A549 (cell line): ENCODE measurements at regions not wholly inside any gene's neighbourhood (a gene's known extent, or its start where the extent isn't known, plus 50 kb on each side); places are given as distances from the start of the nearest gene placed in this dataset.

ENCODE experiments used
- ATAC-seq, 2 experiments: fragments of 200-7000 bp in 1 of 2; fragments of >200 bp in 1 of 2; cut with Nextera tagmentation in 1 of 2; cut with Tn5 transposase in 1 of 2; 3 replicates each; pipeline versions ENCODE4 v1.8.0 to v1.9.1; 2018 to 2020; ENCODE audit warnings: mild to moderate bottlenecking in 1 of 2, moderate library complexity in 1 of 2
- CTCF ChIA-PET: fragments of 300-600 bp; sonication (Branson Sonifier 250); formaldehyde crosslinking; extraction: SDS; loops from one replicate; lab custom pipeline; 2021; ENCODE audit warnings: antibody characterized with exemption, inconsistent platforms; lab: Yijun Ruan, JAX
- POLR2A ChIA-PET: fragments of 350-600 bp; formaldehyde crosslinking; extraction: SDS; loops from one replicate; lab custom pipeline; 2021; ENCODE audit warnings: antibody characterized with exemption, inconsistent platforms; lab: Yijun Ruan, JAX
- DNase-seq, 2 experiments: peaks; one replicate each; pipeline versions ENCODE4 v3.0.0 to v3.0.0-alpha.2; 2011 to 2016; ENCODE audit warnings: low read depth in 1 of 2, low spot score in 1 of 2
- FAIRE-seq: peaks from 2 replicates; lab custom pipeline; 2011; peaks lifted over from hg19 to GRCh38; lab: Jason Lieb, UNC
- H3K27ac ChIP-seq, 2 experiments: fragments of >200 bp; sonication (Bioruptor Twin); formaldehyde crosslinking; 3 replicates each; pipeline ENCODE4 v1.5.1; 2016 to 2017
- H3K4me1 ChIP-seq: fragments of >200 bp; sonication (Bioruptor Twin); formaldehyde crosslinking; 3 replicates; pipeline ENCODE4 v1.6.1; 2016
- H3K4me2 ChIP-seq: fragments of >200 bp; sonication (Bioruptor Twin); formaldehyde crosslinking; 3 replicates; pipeline ENCODE4 v1.6.1; 2016
- H3K4me3 ChIP-seq: fragments of >200 bp; sonication (Bioruptor Twin); formaldehyde crosslinking; 3 replicates; pipeline ENCODE4 v1.5.1; 2016
- H3K9me3 ChIP-seq: fragments of >200 bp; sonication (Bioruptor Twin); formaldehyde crosslinking; 3 replicates; pipeline ENCODE4 v1.6.1; 2016
- BCL3 ChIP-seq: fragments of >200 bp; sonication (Bioruptor Twin); formaldehyde crosslinking; IDR thresholded peaks from 3 replicates; pipeline ENCODE4 v1.6.1; 2016
- CBX8 ChIP-seq: fragments of 200-600 bp; sonication (generic); IDR thresholded peaks from 2 replicates; pipeline ENCODE4 v1.6.1; 2016
- CTCF ChIP-seq: fragments of >200 bp; sonication (Bioruptor Twin); formaldehyde crosslinking; IDR thresholded peaks from 3 replicates; pipeline ENCODE4 v1.5.1; 2016
- FOSB ChIP-seq: fragments of 250-450 bp; sonication (Bioruptor Pico); IDR thresholded peaks from 2 replicates; pipeline ENCODE4 v1.5.0; 2020; ENCODE audit warnings: mild to moderate bottlenecking, moderate library complexity
- FOXS1 ChIP-seq: fragments of 250-450 bp; sonication (Bioruptor Pico); IDR thresholded peaks from 2 replicates; pipeline ENCODE4 v1.5.0; 2020; ENCODE audit warnings: mild to moderate bottlenecking, moderate library complexity
- HDAC2 ChIP-seq: fragments of 200-600 bp; sonication (generic); IDR thresholded peaks from 2 replicates; pipeline ENCODE4 v1.6.1; 2016
- HES2 ChIP-seq: fragments of >200 bp; sonication (Bioruptor Twin); formaldehyde crosslinking; IDR thresholded peaks from 2 replicates; pipeline ENCODE4 v1.6.1; 2016
- HMGXB4 ChIP-seq: fragments of 250-450 bp; sonication (Bioruptor Pico); IDR thresholded peaks from 2 replicates; pipeline ENCODE4 v1.5.0; 2021; ENCODE audit warnings: mild to moderate bottlenecking, moderate library complexity, borderline replicate concordance
- HOXA7 ChIP-seq: fragments of 250-450 bp; sonication (Bioruptor Pico); IDR thresholded peaks from 2 replicates; pipeline ENCODE4 v1.5.0; 2020; ENCODE audit warnings: mild to moderate bottlenecking, moderate library complexity
- JUN ChIP-seq, 2 experiments: fragments of >200 bp; sonication (Bioruptor Twin); formaldehyde crosslinking; IDR thresholded peaks; 2 replicates in 1 of 2; 3 replicates in 1 of 2; pipeline ENCODE4 v1.6.1; 2016 to 2017
- KDM1A ChIP-seq: fragments of 200-600 bp; sonication (generic); IDR thresholded peaks from 2 replicates; pipeline ENCODE4 v1.6.1; 2016; ENCODE audit warnings: low read depth, mild to moderate bottlenecking
- MAFK ChIP-seq: fragments of 450-650 bp; IDR thresholded peaks from 2 replicates; pipeline ENCODE4 v1.6.1; 2014; ENCODE audit not compliant: partially characterized antibody
- NPAS2 ChIP-seq: fragments of 250-450 bp; sonication (Bioruptor Pico); IDR thresholded peaks from 2 replicates; pipeline ENCODE4 v1.8.0; 2022; ENCODE audit warnings: mild to moderate bottlenecking, moderate library complexity, borderline replicate concordance
- PHF8 ChIP-seq: fragments of 200-600 bp; sonication (generic); IDR thresholded peaks from 2 replicates; pipeline ENCODE4 v1.6.1; 2016; ENCODE audit warnings: low read depth, mild to moderate bottlenecking, antibody characterized with exemption, moderate library complexity, borderline replicate concordance
- RFX5 ChIP-seq: fragments of 450-650 bp; IDR thresholded peaks from 2 replicates; pipeline ENCODE4 v1.7.1; 2014; ENCODE audit warnings: antibody characterized with exemption, mild to moderate bottlenecking, moderate library complexity
- USF2 ChIP-seq: fragments of 450-650 bp; IDR thresholded peaks from 2 replicates; pipeline ENCODE4 v1.6.1; 2014; ENCODE audit warnings: antibody characterized with exemption
- ZSCAN20 ChIP-seq: fragments of 250-450 bp; sonication (Bioruptor Pico); IDR thresholded peaks from 2 replicates; pipeline ENCODE4 v1.8.0; 2022; ENCODE audit warnings: mild to moderate bottlenecking, moderate library complexity
- WGBS: methylation state at CpG from one replicate; pipeline ENCODE4 v1.1.6; 2017; ENCODE audit errors: missing lambda C conversion rate; 5-methylcytosine and 5-hydroxymethylcytosine counted together

- CTCF ChIA-PET = interaction anchor here (0.7 to 1.7 kb wide), 2 partner anchors 10 to 119 kb away, joined by 3 to 4 read pairs; no protein-coding TSS in a partner anchor
- POLR2A ChIA-PET = no interaction called here
These were observed 247.1 kb downstream of the BCOR start for GRCh38 chrX:39850630-39851152.

GRCh38 chrX:39851745-39852455, 245.9 kb downstream of the BCOR start:
- no peak for TF ChIP-seq FOXS1 (CRISPR knock-in tag)
- no peak for TF ChIP-seq HMGXB4
- TF ChIP-seq KDM1A = no peak
- no peak for TF ChIP-seq MAFK
- ChIA-PET POLR2A (no interaction called here), CTCF (interaction anchor here (0.7 to 1.7 kb wide), 2 partner anchors 11 to 120 kb away, joined by 3 to 4 read pairs; no protein-coding TSS in a partner anchor)
- no peak overlapping the region for H3K4me3 ChIP-seq
- DNase-seq (no peak), FAIRE-seq (no peak), ATAC-seq (no peak)
- H3K27ac ChIP-seq = no peak overlapping the region
- H3K4me1 ChIP-seq = peaks cover 17% of the 10 kb centered on the region
- H3K4me2 ChIP-seq = no peak overlapping the region
- no peaks in the 10 kb centered on the region; the same call in 2 of the 3 replicates for H3K9me3 ChIP-seq
- WGBS = 89% methylated on average over 5 of the region's 5 CpGs

More at GRCh38 chrX:39850630-39851152, 247.1 kb downstream of the BCOR start:
- 77% methylated on average over 3 of the region's 3 CpGs for WGBS
- no peak for FAIRE-seq
- no peak overlapping the region for H3K4me2 ChIP-seq
- TF ChIP-seq CTCF (no peak), USF2 (no peak), FOSB (no peak), JUN (IDR thresholded peaks at IDR 0.05) (no peak), CBX8 (no peak), HOXA7 (no peak)
- H3K9me3 ChIP-seq = no peaks in the 10 kb centered on the region; the same call in 2 of the 3 replicates
- ATAC-seq = no peak
- H3K4me3 ChIP-seq = no peak overlapping the region
- H3K4me1 ChIP-seq = peaks cover 5% of the 10 kb centered on the region
- no peak for DNase-seq
- no peak overlapping the region for H3K27ac ChIP-seq

GRCh38 chrX:39852491-39852890, 245.3 kb downstream of the BCOR start:
- POLR2A ChIA-PET = no interaction called here
- no peak for TF ChIP-seq RFX5
- no peaks in the 10 kb centered on the region; the same call in 2 of the 3 replicates for H3K9me3 ChIP-seq
- no peak for ATAC-seq
- no peak for DNase-seq
- H3K4me3 ChIP-seq = no peak overlapping the region
- FAIRE-seq = no peak
- H3K4me1 ChIP-seq = peaks cover 17% of the 10 kb centered on the region
- CTCF ChIA-PET = no interaction called here
- no peak overlapping the region for H3K27ac ChIP-seq
- no peak overlapping the region for H3K4me2 ChIP-seq
- WGBS = no CpG with 5 or more reads among the region's 3 CpGs

GRCh38 chrX:39853417-39854030, 244.2 kb downstream of the BCOR start:
- CTCF ChIA-PET = interaction anchor here (1.5 kb wide), 1 partner anchor 11 kb away, joined by 3 read pairs; no protein-coding TSS in a partner anchor
- 47% methylated on average over 3 of the region's 3 CpGs for WGBS
- no peak for FAIRE-seq

More at GRCh38 chrX:39853417-39854030, 244.2 kb downstream of the BCOR start:
- DNase-seq (no peak), ATAC-seq (no peak)
- TF ChIP-seq ZSCAN20 (CRISPR knock-in tag) = no peak
- TF ChIP-seq RFX5 = no peak
- TF ChIP-seq BCL3 = no peak
- no peak for TF ChIP-seq HES2
- TF ChIP-seq PHF8 = no peak
- TF ChIP-seq NPAS2 (CRISPR knock-in tag) = no peak
- TF ChIP-seq HDAC2 = no peak
- Histone ChIP-seq H3K4me3 (no peak overlapping the region), H3K4me1 (peaks cover 17% of the 10 kb centered on the region), H3K27ac (no peak overlapping the region), H3K4me2 (no peak overlapping the region), H3K9me3 (no peaks in the 10 kb centered on the region; the same call in 2 of the 3 replicates)
- POLR2A ChIA-PET = no interaction called here
